Neutrophil (primary cell): ENCODE measurements at regions not wholly inside any gene's neighbourhood (a gene's known extent, or its start where the extent isn't known, plus 50 kb on each side); places are given as distances from the start of the nearest gene placed in this dataset.

Source experiments
- H3K27ac ChIP-seq: fragments of 200-600 bp; sonication (generic); 2 replicates; pipeline ENCODE4 v1.5.1; 2016; ENCODE audit warnings: mild to moderate bottlenecking, moderate library complexity
- H3K27me3 ChIP-seq: fragments of 200-600 bp; sonication (generic); 2 replicates; pipeline ENCODE4 v1.6.0; 2016; ENCODE audit warnings: mild to moderate bottlenecking
- H3K36me3 ChIP-seq: fragments of 200-600 bp; sonication (generic); 2 replicates; pipeline ENCODE4 v1.5.1; 2017
- H3K4me1 ChIP-seq, 2 experiments: fragments of 200-600 bp in 1 of 2; sonication (generic) in 1 of 2; 1 replicate in 1 of 2; 2 replicates in 1 of 2; pipeline versions ENCODE4 v1.5.1 to v1.6.1; 2013 to 2016; ENCODE audit warnings: low read depth in 1 of 2, low read length in 1 of 2, mild to moderate bottlenecking in 1 of 2, moderate library complexity in 1 of 2; ENCODE audit not compliant: control insufficient read depth in 1 of 2, insufficient read depth in 1 of 2
- H3K4me3 ChIP-seq, 2 experiments: fragments of 200-600 bp in 1 of 2; sonication (generic) in 1 of 2; 1 replicate in 1 of 2; 2 replicates in 1 of 2; pipeline ENCODE4 v1.5.1; 2013 to 2016; ENCODE audit warnings: low read depth in 1 of 2, low read length in 1 of 2, mild to moderate bottlenecking in 1 of 2, moderate library complexity in 1 of 2
- H3K9me3 ChIP-seq: fragments of 200-600 bp; sonication (generic); 2 replicates; pipeline ENCODE4 v1.5.1; 2016
- CTCF ChIP-seq: fragments of 200-600 bp; sonication (generic); IDR thresholded peaks from 2 replicates; pipeline ENCODE4 v1.5.1; 2016; ENCODE audit warnings: antibody characterized with exemption

- no peak overlapping the region for H3K27ac ChIP-seq
- no peaks in the 10 kb centered on the region for H3K4me1 ChIP-seq
- no peaks in the 10 kb centered on the region for H3K36me3 ChIP-seq
- H3K4me3 ChIP-seq: no peak overlapping the region
- no peak for TF ChIP-seq CTCF
- H3K27me3 ChIP-seq: no peaks in the 10 kb centered on the region
- no peaks in the 10 kb centered on the region for H3K9me3 ChIP-seq
These were observed 88.9 kb upstream of the WLS start for GRCh38 chr1:68321084-68321685.

- no peaks in the 10 kb centered on the region for H3K27me3 ChIP-seq
- H3K4me1 ChIP-seq: no peaks in the 10 kb centered on the region
- H3K4me3 ChIP-seq: no peak overlapping the region
- no peaks in the 10 kb centered on the region for H3K36me3 ChIP-seq
- no peaks in the 10 kb centered on the region for H3K9me3 ChIP-seq
- TF ChIP-seq CTCF: no peak
- no peak overlapping the region for H3K27ac ChIP-seq
These were observed 88.0 kb upstream of the WLS start for GRCh38 chr1:68320349-68320748.

- no peaks in the 10 kb centered on the region for H3K36me3 ChIP-seq
- H3K27me3 ChIP-seq: no peaks in the 10 kb centered on the region
- H3K27ac ChIP-seq: no peak overlapping the region
- no peak for TF ChIP-seq CTCF
- H3K9me3 ChIP-seq: no peaks in the 10 kb centered on the region
- H3K4me3 ChIP-seq: no peak overlapping the region
- no peaks in the 10 kb centered on the region for H3K4me1 ChIP-seq
These were observed 87.6 kb upstream of the WLS start for GRCh38 chr1:68319907-68320306.

GRCh38 chr1:68317543-68317942 is 85.2 kb upstream of the WLS start:
- TF ChIP-seq CTCF: no peak
- H3K4me1 ChIP-seq: no peaks in the 10 kb centered on the region
- no peak overlapping the region for H3K4me3 ChIP-seq
- H3K36me3 ChIP-seq: no peaks in the 10 kb centered on the region
- H3K27me3 ChIP-seq: no peaks in the 10 kb centered on the region
- no peak overlapping the region for H3K27ac ChIP-seq
- H3K9me3 ChIP-seq: no peaks in the 10 kb centered on the region

GRCh38 chr1:68314151-68314780 is 81.9 kb upstream of the WLS start:
- no peaks in the 10 kb centered on the region for H3K27me3 ChIP-seq
- no peaks in the 10 kb centered on the region for H3K36me3 ChIP-seq
- no peak overlapping the region for H3K27ac ChIP-seq
- no peaks in the 10 kb centered on the region for H3K4me1 ChIP-seq
- H3K4me3 ChIP-seq: no peak overlapping the region
- TF ChIP-seq CTCF: no peak
- no peaks in the 10 kb centered on the region for H3K9me3 ChIP-seq
